NCI-H187 (cell line): ENCODE measurements at regions not wholly inside any gene's neighbourhood (a gene's known extent, or its start where the extent isn't known, plus 50 kb on each side); places are given as distances from the start of the nearest gene placed in this dataset.

Experiments
- DNase-seq, 2 experiments: peaks; one replicate each; lab custom pipeline; 2025; lab: John Stamatoyannopoulos, UW

DNA sequence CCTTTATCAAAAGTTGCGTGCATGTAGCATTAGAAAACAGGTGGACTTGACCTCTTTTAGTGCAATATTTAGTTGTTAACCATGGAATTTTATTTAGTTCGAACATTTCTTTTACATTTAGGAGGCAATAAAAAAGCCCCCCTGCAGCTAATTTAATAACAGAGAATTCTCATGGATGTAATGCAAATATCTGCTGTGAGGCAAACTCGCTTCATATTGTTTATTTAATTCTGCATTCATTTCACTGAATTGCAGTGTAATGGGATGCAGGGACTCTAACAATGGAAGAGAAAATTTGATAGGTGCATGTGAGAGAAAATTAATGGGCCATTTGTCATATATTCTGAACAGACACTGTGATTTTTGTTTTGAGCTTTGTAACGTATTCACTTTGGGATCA is 205.1 kb upstream of the CHD1 start:
- DNase-seq, result no peak

DNA sequence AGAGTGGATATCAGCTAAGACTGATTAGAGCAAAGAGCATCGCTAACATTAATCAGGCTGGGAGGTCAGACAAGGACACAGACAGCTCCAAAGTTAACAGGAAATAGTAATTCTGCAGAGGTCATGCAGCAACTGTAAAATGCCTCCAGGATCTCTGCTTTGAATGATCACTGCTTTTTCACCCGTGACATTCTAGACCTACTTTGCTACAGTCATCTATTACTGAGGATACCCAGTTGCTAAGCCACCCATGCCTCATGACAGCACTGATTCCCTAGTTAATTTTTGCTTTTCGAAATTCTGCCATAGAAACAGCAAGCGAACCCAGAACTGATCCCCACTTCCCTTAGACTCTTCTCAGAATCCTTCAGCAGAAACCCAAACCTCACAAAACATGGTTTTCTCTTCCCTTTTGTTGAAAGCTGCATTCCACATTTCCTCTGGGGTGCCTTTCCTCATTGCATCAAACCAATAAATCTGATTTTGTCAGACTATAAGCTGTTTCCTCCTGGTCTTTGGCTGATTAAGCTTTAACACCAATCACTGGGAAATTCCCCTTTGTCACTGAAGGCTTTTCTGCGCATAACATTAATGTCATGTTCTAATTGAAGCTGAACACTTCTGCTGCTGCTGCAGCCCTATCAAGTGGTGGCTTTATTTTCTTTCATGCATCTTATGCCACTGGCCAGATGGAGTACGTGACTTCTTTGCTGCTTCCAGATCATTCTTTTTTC is 201.1 kb upstream of the CHD1 start:
- no peak for DNase-seq

DNA sequence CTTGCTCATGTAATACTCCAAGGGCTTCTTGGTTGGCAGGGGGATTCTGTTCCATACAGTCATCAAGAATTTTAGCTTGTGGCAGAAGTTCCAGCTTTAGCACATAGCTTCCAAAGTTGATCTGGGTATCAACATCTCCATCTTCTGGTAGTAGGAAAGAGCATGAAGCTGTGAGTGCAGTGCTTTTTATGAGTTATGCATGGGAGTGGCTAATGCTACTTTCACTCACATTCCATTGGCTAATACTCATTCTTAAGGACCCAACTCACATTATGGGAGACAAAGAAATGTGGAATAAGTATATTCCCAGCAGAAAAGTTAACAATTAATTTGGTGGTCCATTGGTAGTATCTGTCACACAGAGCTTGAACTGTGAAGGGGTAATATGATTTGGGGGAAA is 194.2 kb upstream of the CHD1 start:
- no peak for DNase-seq

DNA sequence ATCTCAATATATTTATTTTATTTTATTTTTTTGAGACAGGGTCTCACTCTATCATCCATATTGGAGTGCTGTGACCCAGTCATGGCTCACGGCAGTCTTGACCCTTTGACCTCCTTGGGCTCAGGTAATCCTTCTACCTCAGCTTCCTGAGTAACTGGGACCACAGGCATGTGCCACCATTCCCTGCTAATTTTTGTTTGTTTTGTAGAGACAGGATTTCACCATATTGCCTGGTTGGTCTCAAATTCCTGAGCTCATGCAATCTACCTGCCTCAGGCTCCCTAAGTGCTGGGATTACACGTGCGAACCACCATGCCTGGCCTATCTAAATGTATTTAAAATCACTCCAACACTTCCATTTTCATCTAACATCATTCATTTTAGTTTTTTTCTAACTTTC is 190.5 kb upstream of the CHD1 start:
- DNase-seq, result no peak

DNA sequence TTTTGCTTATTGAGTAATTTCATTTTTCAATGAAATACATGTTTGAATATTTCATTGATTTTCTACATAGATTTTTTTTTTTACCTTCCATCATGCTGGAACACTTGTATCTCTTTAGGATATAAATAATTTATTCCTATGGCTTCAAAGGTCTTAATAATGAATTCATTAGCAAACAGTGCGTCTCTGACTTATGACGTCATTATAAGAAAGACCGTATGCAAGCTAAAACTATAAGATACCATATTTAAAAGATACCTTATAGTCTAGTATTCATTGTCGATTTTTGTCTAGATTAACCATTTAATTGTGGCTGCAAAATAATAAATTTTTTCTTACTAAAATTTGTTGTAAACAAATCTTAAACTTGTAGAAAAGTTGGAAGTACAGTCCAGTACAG is 187.7 kb upstream of the CHD1 start:
- DNase-seq, result no peak

DNA sequence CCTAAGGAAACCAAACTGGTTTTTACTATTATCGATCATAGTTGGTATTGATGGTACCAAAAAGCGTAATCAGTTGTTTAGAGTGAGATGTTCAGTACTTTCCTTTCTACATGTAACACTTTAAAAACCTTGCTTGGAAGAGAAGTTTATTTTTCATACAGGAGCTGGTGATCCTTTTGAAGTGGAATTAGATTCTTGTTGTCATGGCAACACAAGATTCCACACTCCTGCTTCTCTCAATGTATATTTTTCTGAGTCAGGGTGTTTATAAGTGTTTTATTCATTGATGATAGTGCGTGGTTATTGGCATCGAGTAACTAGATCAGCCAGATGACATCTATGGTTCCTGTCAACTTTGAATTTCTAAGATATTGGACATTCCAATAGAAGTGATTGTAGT is 181.1 kb upstream of the CHD1 start:
- no peak for DNase-seq

DNA sequence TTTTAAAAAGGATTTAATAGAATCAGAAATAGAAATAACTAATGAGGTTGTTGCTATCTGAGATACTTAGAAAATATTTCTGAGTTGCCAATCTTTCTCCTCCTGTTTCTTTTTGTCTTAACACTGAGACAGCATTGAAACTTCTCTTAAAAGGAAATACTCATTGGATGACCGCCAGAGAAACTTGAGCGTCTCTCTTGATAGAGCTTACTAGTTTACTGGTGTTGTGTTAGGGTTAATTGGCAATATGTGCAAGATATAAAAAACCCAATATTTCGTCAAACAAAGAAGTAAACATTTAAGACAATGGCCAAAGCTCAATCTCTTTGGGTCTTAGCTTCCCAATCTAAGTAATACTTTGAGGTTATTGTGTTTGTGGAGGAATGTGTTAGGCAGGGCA is 176.4 kb upstream of the CHD1 start:
- DNase-seq, result no peak

DNA sequence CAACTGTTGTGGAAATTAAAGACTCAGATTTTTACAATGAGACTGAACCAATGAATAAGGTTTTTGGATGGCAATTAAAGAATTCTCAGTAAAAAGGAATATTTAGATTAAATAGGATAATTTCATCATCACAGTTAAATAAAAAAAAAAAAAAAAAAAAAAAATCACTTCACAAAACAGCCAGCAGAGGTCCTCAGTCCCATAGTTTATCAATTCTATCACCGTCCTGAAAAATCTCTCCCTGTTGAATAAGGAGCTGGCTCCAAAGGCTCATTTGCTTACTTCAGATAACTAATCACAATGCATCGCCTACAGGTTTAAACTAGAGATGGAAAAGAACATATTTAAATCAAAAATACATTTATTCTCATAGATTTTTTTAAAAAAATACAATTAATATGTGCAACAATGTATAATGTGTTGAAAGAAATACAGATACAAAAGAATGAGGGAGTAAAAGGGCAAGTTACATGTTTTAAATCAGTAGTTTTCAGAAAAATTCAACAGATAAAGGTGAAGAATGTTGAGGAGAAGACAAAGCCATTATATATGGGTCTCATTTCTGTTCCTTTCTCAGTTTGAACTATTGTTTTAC is 175.8 kb upstream of the CHD1 start:
- DNase-seq, result no peak

DNA sequence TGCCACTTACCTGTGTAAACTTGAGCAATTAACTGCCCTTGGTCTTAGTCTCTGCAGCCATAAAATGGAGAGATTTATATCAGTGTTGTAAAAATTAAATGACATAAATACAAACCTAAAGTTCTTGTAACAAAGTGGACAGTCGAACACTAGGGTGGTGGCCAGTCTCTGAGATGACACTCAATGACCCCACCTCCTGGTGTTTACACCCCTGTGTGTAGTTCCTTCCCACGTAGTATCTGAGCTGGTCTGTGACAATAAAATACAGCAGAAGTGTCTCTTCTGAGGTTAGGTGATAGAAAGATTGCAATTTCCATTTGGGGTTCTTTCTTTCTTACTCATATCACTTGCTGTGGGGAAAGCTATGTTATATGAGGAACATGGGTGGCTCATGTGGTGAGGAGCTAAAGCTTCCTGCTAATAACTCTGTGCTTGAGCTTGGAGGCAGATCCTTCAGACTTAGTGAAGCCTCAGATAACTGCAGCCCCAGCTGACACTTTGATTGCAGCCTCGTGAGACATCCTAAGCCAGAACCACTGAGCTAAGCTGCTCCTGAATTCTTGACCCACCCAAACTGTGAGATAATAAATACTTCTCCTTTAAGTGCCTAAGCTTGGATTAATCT is 173.4 kb upstream of the CHD1 start:
- DNase-seq, result no peak

DNA sequence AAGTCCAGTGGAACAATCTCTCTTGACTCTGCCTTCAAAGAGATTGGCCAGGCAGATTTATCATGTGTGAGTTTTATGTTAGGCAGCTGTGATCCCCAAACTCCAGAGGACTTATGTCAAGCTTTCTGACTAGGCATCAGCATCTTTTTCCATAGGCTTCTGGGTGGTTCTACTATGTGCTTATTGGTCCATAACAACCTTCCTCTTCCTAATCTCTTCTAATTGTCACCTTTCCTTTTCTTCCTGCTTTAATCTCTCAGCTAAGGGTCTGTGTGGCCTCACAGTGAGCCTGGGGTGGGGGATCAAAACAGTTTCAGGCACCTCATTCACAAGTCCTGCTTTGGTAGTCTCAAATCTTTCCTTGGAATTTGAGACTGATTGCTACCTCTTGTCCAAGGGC is 170.9 kb upstream of the CHD1 start:
- no peak for DNase-seq

DNA sequence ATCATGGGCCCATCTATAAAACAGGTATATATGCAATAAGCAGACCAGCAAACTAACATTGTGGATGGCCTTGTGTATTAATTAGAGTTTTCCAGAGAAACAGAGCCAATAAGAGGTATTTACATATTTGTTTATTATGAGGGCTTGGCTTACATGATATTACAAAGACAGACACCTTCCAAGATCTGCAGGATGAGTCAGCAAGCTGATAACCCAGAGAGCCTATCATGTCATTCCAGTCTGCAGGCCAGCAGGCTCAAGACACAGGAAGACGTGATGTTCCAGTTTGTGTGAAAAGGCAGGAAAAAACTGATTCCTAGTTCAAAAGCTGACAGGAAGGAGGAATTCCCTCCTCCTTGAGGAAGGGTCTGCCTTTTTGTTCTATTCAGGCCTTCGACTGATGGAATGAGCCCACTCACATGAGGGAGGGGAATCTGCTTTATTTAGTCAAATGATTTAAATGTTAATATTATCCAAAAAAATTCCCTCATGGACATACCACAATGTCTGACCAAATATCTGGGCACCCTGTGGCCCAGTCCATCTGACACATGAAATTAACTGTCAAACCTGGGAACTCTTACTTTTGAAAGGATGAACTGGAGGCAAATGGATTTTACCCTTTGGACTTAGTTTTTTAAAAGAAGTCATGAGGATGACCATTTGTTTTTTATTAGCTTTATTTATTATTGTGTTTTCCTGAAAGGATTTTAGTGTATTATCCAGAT is 161.2 kb upstream of the CHD1 start:
- no peak for DNase-seq

DNA sequence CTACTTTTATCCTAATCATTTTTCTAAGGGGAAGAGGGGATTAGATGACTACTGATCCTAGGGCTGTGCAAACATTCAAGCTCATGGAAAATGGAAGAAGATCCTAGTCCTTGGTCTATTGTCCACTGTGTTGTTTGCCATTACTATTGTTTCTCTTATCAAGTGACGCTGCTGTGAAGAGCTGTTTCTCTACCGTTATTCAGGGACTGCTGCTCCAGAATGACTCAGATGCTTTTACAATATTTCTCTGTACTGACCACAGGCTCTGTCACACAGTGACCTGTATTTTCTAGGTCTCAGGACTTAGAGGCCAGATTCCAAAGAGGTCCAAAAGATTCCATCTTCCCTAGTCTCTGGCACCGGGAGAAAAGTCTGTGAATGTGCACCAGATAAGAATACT is 159.5 kb upstream of the CHD1 start:
- DNase-seq, result no peak

DNA sequence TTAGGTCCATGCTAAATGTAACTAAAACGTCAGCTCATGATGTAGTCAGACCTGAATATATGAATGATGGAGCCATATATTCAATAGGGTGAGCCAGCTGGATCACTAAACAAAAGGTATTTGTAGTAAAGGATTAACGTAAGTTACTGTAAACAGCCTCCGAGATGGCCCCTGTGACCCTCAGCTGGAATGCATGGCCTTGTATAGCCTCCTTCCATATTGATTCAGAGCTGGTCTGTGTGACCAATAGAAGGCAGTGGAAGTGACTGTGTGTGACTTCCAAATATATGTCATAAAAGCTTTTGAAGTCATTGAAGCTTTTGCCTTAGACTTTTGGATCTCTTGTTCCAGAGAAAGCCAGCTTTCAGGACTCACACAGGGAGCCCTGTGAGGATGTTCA is 154.4 kb upstream of the CHD1 start:
- DNase-seq, result no peak

DNA sequence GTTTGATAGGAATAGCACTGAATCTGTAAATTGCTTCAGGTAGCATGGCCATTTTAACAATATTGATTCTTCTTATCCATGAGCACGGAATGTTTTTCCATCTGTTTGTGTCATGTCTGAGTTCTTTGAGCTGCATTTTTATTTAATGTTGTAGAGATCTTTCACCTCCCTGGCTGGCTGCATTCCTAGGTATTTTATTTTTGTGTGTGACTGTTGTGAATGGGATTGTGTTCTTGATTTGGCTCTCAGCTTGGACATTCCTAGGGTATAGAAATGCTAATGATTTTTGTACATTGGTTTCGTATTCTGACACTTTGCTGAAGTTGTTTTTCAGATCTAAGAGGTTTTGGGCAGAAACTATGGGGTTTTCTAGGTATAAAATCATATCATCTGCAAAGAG is 152.9 kb upstream of the CHD1 start:
- no peak for DNase-seq

DNA sequence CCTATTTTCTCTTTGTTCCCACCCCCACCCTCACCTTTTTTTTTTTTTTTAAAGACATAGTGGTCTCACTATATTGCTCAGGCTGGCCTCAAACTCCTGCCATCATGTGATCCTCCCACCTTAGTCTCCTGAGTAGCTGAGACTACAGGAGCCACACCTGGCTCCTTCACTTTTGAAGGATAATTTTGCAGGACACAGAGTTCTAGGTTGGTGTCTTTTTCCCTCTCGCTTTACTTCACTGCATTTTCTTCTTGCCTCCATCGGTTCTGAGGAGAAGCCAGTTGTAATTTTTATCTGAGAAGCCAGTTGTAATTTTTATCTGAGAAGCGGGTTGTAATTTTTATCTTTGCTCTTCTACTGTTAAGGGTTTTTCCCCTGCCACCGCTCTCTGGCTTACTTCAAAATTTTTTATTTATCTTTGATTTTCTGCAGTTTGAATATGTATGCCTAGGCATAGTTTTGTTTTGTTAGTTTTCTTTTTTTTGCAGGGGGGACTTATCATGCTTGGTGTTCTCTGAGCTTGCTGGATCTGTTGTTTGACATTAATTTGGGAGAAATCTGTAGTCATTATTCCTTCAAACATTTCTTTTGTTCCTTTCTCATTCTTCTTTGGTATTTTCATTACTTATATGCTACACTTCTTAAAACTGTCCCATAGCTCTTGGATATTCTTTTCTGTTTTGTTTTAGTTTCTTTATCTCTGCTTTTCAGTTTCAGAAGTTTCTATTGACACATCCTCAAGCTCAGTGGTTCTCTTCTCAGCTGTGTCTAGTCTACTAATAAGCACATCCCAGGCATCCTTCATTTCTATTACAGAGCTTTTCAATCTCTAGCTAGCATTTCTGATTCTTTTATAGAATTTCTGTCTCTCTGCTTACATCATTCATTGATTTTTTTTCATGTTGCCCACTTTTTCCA is 148.2 kb upstream of the CHD1 start:
- no peak for DNase-seq

DNA sequence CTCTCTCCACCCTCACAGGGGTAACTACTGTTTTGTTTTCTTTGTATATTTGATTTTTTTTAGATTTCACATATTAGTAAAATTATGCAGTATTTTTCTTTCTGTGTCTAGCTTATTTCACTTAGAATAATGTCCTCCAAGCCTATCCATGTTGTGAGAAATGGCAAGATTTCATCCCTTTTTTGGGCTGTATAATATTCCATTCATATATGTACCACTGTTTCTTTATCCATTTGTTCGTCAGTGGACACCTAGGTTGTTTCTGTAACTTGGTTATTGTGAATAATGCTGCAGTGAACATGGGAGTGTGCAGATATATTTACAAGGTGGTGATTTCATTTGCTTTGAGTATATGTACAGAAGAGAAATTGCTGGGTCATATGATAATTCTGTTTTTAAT is 144.0 kb upstream of the CHD1 start:
- DNase-seq, result no peak

DNA sequence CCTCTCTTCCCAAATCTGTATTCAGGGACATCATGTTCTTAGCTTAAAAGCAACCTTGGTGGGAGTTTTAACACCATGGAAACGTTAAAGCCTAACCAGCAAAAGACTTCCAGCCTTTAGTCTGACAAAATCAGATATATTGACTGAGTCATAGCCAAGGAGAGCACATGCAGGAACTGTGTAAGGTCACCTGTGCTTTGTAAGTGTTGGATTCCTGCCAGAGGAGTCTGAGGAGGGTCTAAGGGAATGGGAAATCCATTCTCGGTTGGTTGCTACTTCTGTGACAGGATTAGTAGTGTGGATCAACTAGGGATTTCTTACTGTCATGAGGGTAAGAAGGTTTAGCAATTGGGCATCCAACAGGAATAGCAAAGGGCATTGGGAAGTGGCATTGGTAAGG is 142.0 kb upstream of the CHD1 start:
- DNase-seq, result no peak

DNA sequence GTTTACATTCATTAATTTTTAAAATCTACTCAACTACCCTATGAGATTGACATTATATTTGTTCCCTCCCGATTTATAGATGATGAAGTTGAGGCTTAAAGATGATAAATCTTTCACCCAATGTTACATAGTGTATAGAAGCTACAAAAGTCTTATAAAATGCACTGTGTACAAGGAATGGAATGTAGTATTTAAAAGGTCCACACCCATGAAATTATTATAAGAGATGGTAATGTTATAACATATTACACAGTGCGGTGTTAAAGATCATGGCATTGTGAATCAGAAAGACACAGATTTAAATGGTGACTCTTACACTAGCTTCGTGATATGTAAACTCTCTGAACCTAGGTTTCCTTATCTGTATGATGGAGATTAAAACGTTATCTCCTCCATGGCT is 141.6 kb upstream of the CHD1 start:
- no peak for DNase-seq

DNA sequence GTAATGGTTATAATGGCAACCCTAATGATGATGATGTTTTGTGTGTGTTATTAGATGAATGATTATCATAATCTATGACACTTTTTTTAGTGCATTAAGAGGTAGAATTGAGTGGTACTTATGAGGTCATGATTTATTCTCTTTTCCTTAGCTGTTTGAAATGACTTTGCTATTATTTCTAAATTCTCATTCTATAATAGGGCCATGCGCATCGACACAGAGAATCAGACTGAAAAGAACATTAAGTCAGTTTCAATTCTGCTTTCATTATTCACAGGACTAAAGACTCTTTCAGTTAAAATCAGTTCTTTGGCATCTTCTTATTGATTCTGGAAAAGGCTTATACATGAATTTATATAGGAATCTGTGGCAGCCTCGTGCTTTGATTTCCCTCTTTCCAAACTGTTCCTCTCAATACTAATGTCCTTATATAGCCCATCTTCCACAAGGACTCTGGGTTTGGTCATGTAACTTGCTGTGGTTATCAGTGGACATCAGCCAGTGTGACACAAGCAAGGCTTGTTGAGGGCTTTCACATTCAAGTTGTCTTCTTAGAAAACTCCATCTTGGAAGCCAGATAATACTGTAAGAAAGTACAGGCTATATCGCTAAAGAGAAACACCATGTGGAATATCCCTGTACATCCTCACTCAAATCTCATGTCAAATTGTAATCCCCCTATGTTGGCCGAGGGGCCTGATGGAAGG is 140.3 kb upstream of the CHD1 start:
- DNase-seq, result no peak

DNA sequence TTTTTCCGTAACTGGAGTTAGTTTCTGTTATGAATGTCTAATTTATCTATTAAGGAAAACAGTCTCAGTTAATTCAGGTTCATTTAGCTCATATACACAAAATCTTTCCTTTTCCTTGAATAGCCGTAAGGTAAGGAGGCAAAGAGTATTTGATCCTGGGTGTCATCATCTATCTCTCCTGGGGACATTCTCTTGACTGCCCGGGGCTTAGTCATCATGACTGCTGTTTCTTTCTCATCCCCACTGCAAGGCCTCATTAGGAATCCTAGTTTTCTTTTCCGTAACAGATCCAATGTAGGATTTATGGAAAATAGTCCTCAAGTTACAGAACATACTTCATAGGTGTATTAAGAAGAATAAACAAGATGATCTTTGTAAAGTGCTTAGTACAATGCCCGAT is 134.9 kb upstream of the CHD1 start:
- no peak for DNase-seq

DNA sequence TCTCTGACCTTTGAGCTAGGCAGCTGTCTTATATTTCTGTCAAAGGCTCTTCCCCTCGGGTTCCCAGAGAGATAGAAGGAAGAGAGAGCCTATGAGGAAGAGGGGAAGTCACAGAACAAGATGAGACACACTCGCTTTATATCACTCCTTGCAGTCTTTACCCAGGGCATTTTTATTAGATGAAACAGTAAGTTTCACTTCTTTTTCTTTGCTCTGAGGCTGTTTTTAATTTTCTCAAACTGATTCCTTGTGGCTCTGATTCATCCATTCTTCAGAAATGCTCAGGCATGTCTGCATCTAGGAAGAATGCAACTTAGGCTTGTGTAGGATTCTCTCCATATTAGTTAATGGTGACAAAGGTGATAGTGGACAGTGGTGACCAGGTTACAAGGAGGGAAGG is 132.9 kb upstream of the CHD1 start:
- DNase-seq, result no peak
